HEK293 (cell line): ENCODE measurements at regions not wholly inside any gene's neighbourhood (a gene's known extent, or its start where the extent isn't known, plus 50 kb on each side); places are given as distances from the start of the nearest gene placed in this dataset.

Source experiments
- CTCF ChIA-PET: fragments of 350-600 bp; formaldehyde crosslinking; extraction: SDS; loops from one replicate; lab custom pipeline; 2021; ENCODE audit warnings: antibody characterized with exemption; lab: Yijun Ruan, JAX
- POLR2A ChIA-PET: fragments of 300-600 bp; formaldehyde crosslinking; extraction: SDS; loops from one replicate; lab custom pipeline; 2020; ENCODE audit warnings: antibody characterized with exemption, inconsistent platforms; lab: Yijun Ruan, JAX
- H3K27ac ChIP-seq: fragments of 200-500 bp; sonication (Bioruptor generic); 2 replicates; pipeline ENCODE4 v1.5.1; 2014; ENCODE audit warnings: low read depth, low read length, control low read depth, inconsistent platforms; ENCODE audit errors: extremely low read depth
- H3K36me3 ChIP-seq, 2 experiments: fragments of 200-500 bp in 1 of 2; sonication (Bioruptor generic) in 1 of 2; 1 replicate in 1 of 2; 2 replicates in 1 of 2; pipeline ENCODE4 v1.5.1; 2014 to 2017; ENCODE audit warnings: inconsistent platforms in 2 of 2, low read length in 2 of 2; ENCODE audit not compliant: control insufficient read depth in 2 of 2, insufficient read depth in 1 of 2
- H3K4me1 ChIP-seq: fragments of 200-500 bp; sonication (Bioruptor generic); 2 replicates; pipeline ENCODE4 v1.5.1; 2014; ENCODE audit warnings: mild to moderate bottlenecking, low read length, inconsistent platforms; ENCODE audit not compliant: control insufficient read depth, insufficient read depth
- H3K4me3 ChIP-seq: 2 replicates; pipeline ENCODE4 v1.5.1; 2011; ENCODE audit warnings: low read depth, mild to moderate bottlenecking, control low read depth, low read length, moderate library complexity
- H3K9me3 ChIP-seq: fragments of 200-500 bp; sonication (Bioruptor generic); 2 replicates; pipeline ENCODE4 v1.5.1; 2014; ENCODE audit warnings: low read depth, low read length, inconsistent platforms; ENCODE audit not compliant: control insufficient read depth, insufficient read depth
- IKZF3 ChIP-seq: fragments of 450-650 bp; IDR thresholded peaks from 2 replicates; pipeline ENCODE4 v1.5.0; 2018; ENCODE audit warnings: missing biosample characterization, mild to moderate bottlenecking, missing genetic modification characterization, moderate library complexity
- KLF1 ChIP-seq: fragments of 450-650 bp; formaldehyde crosslinking; IDR thresholded peaks from 2 replicates; pipeline ENCODE4 v1.5.1; 2016; ENCODE audit warnings: missing biosample characterization, missing genetic modification characterization
- KLF9 ChIP-seq: fragments of 450-650 bp; formaldehyde crosslinking; IDR thresholded peaks from 2 replicates; pipeline ENCODE4 v1.5.1; 2016; ENCODE audit warnings: missing biosample characterization, missing genetic modification characterization, low read depth
- TRIM28 ChIP-seq: IDR thresholded peaks from 2 replicates; pipeline ENCODE4 v1.6.1; 2011; ENCODE audit warnings: low read length, control low read depth, borderline replicate concordance
- ZFP3 ChIP-seq: fragments of 450-650 bp; formaldehyde crosslinking; IDR thresholded peaks from 2 replicates; pipeline ENCODE4 v1.5.1; 2016; ENCODE audit warnings: low read depth, missing biosample characterization, missing genetic modification characterization
- ZNF23 ChIP-seq: fragments of 450-650 bp; formaldehyde crosslinking; IDR thresholded peaks from 2 replicates; pipeline ENCODE4 v1.5.1; 2016; ENCODE audit warnings: missing biosample characterization, missing genetic modification characterization, borderline replicate concordance
- ZNF239 ChIP-seq: fragments of 450-650 bp; formaldehyde crosslinking; IDR thresholded peaks from 2 replicates; pipeline ENCODE4 v1.5.1; 2016; ENCODE audit warnings: missing biosample characterization, missing genetic modification characterization
- ZNF266 ChIP-seq: fragments of 450-650 bp; formaldehyde crosslinking; IDR thresholded peaks from 2 replicates; pipeline ENCODE4 v1.5.1; 2016; ENCODE audit warnings: missing biosample characterization, missing genetic modification characterization, low read depth
- ZNF292 ChIP-seq: fragments of 450-650 bp; formaldehyde crosslinking; IDR thresholded peaks from 2 replicates; pipeline ENCODE4 v1.5.1; 2016; ENCODE audit warnings: low read depth, missing biosample characterization, missing genetic modification characterization, borderline replicate concordance
- ZNF48 ChIP-seq: fragments of 450-650 bp; formaldehyde crosslinking; IDR thresholded peaks from 2 replicates; pipeline ENCODE4 v1.5.1; 2016; ENCODE audit warnings: missing biosample characterization, missing genetic modification characterization
- ZNF571 ChIP-seq: fragments of 450-650 bp; formaldehyde crosslinking; IDR thresholded peaks from 2 replicates; pipeline ENCODE4 v1.5.0; 2017; ENCODE audit warnings: missing biosample characterization, missing genetic modification characterization
- ZNF707 ChIP-seq: fragments of 450-650 bp; formaldehyde crosslinking; IDR thresholded peaks from 2 replicates; pipeline ENCODE4 v1.5.1; 2016; ENCODE audit warnings: missing biosample characterization, missing genetic modification characterization
- ZNF768 ChIP-seq: fragments of 450-650 bp; formaldehyde crosslinking; IDR thresholded peaks from 2 replicates; pipeline ENCODE4 v1.5.1; 2018; ENCODE audit warnings: missing biosample characterization, mild to moderate bottlenecking, missing genetic modification characterization
- ZNF837 ChIP-seq: fragments of 450-650 bp; formaldehyde crosslinking; IDR thresholded peaks from 2 replicates; pipeline ENCODE4 v1.5.1; 2016; ENCODE audit warnings: missing biosample characterization, missing genetic modification characterization
- TF ChIP-seq, protein P1 (sequence below): fragments of 450-650 bp; formaldehyde crosslinking; IDR thresholded peaks from 2 replicates; pipeline ENCODE4; 2016; ENCODE audit warnings: missing biosample characterization, missing genetic modification characterization
- TF ChIP-seq, protein P2 (sequence below): sonication (generic); formaldehyde crosslinking; IDR thresholded peaks from 2 replicates; pipeline ENCODE4 v1.8.1; 2022; ENCODE audit warnings: mild to moderate bottlenecking, moderate library complexity, missing genetic modification reagents
- TF ChIP-seq, protein P3 (sequence below): fragments of 450-650 bp; formaldehyde crosslinking; conservative IDR thresholded peaks from 2 replicates; pipeline ENCODE4 v1.5.1; 2016; ENCODE audit warnings: low read depth, missing biosample characterization, missing genetic modification characterization
- TF ChIP-seq, protein P4 (sequence below): fragments of 450-650 bp; formaldehyde crosslinking; IDR thresholded peaks from 2 replicates; pipeline ENCODE4 v1.5.1; 2017; ENCODE audit warnings: missing biosample characterization, missing genetic modification characterization
- TF ChIP-seq, protein P5 (sequence below): fragments of 450-650 bp; formaldehyde crosslinking; IDR thresholded peaks from 2 replicates; pipeline ENCODE4 v1.5.1; 2017; ENCODE audit warnings: missing biosample characterization, missing genetic modification characterization
- TF ChIP-seq, protein P6 (sequence below): fragments of 450-650 bp; formaldehyde crosslinking; IDR thresholded peaks from 2 replicates; pipeline ENCODE4 v1.5.1; 2016; ENCODE audit warnings: missing biosample characterization, missing genetic modification characterization

DNA sequence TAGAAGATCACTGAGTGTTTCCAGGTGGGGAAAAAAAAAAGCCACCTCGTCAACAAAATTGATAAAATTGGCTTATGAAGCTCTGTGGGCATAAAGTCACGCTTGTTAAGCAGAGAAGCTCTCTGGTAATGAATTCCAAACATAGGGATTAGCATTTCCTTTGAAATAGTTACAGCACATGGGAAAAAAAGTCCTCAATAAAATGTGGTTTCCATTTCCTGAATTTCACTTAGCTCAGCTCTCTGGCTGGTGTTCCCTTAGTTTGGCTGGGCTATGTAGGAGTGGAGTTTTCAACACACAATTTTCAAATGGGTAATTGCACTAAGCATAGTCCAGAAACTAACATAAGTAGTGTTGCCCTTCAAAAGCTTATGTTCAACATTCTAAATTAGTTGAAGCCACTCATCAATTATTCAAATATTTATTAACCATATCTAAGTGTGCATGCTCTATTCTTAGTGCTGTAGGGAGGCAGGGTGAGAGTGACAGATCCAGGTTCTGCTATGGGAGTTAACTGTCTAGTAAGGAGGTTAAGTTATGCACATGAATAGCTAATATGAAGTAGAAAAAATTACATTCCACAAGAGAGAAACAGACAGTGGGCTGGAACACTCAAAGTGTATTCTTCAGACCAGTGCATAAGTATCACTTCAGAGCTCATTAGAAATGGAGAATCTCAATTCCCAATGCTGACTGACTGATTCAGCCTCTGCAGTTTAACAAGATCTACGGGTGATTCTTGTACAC lies 445.7 kb downstream of the SMARCA1 start:
- CTCF ChIA-PET: no interaction called here
- H3K9me3 ChIP-seq: no peaks in the 10 kb centered on the region
- no peaks in the 10 kb centered on the region for H3K4me1 ChIP-seq
- H3K36me3 ChIP-seq: no peaks in the 10 kb centered on the region
- H3K4me3 ChIP-seq: no peak overlapping the region
- no peak overlapping the region for H3K27ac ChIP-seq
- TF ChIP-seq ZNF707 (tag by site-specific recombination) (no peak), KLF9 (tag by site-specific recombination) (no peak), ZNF571 (no peak), ZNF266 (tag by site-specific recombination) (no peak), ZNF48 (tag by site-specific recombination) (no peak), ZNF23 (tag by site-specific recombination) (no peak), ZNF239 (tag by site-specific recombination) (no peak)
- TF ChIP-seq, protein P1, sequence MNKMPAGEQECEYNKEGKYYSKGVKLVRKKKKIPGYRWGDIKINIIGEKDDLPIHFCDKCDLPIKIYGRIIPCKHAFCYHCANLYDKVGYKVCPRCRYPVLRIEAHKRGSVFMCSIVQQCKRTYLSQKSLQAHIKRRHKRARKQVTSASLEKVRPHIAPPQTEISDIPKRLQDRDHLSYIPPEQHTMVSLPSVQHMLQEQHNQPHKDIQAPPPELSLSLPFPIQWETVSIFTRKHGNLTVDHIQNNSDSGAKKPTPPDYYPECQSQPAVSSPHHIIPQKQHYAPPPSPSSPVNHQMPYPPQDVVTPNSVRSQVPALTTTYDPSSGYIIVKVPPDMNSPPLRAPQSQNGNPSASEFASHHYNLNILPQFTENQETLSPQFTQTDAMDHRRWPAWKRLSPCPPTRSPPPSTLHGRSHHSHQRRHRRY (tag by site-specific recombination): no peak
- TF ChIP-seq, protein P2, sequence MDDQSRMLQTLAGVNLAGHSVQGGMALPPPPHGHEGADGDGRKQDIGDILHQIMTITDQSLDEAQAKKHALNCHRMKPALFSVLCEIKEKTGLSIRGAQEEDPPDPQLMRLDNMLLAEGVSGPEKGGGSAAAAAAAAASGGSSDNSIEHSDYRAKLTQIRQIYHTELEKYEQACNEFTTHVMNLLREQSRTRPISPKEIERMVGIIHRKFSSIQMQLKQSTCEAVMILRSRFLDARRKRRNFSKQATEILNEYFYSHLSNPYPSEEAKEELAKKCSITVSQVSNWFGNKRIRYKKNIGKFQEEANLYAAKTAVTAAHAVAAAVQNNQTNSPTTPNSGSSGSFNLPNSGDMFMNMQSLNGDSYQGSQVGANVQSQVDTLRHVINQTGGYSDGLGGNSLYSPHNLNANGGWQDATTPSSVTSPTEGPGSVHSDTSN: no peak
- TF ChIP-seq, protein P3, sequence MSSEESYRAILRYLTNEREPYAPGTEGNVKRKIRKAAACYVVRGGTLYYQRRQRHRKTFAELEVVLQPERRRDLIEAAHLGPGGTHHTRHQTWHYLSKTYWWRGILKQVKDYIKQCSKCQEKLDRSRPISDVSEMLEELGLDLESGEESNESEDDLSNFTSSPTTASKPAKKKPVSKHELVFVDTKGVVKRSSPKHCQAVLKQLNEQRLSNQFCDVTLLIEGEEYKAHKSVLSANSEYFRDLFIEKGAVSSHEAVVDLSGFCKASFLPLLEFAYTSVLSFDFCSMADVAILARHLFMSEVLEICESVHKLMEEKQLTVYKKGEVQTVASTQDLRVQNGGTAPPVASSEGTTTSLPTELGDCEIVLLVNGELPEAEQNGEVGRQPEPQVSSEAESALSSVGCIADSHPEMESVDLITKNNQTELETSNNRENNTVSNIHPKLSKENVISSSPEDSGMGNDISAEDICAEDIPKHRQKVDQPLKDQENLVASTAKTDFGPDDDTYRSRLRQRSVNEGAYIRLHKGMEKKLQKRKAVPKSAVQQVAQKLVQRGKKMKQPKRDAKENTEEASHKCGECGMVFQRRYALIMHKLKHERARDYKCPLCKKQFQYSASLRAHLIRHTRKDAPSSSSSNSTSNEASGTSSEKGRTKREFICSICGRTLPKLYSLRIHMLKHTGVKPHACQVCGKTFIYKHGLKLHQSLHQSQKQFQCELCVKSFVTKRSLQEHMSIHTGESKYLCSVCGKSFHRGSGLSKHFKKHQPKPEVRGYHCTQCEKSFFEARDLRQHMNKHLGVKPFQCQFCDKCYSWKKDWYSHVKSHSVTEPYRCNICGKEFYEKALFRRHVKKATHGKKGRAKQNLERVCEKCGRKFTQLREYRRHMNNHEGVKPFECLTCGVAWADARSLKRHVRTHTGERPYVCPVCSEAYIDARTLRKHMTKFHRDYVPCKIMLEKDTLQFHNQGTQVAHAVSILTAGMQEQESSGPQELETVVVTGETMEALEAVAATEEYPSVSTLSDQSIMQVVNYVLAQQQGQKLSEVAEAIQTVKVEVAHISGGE (tag by site-specific recombination): no peak
- TF ChIP-seq, protein P4, sequence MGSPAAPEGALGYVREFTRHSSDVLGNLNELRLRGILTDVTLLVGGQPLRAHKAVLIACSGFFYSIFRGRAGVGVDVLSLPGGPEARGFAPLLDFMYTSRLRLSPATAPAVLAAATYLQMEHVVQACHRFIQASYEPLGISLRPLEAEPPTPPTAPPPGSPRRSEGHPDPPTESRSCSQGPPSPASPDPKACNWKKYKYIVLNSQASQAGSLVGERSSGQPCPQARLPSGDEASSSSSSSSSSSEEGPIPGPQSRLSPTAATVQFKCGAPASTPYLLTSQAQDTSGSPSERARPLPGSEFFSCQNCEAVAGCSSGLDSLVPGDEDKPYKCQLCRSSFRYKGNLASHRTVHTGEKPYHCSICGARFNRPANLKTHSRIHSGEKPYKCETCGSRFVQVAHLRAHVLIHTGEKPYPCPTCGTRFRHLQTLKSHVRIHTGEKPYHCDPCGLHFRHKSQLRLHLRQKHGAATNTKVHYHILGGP (tag by site-specific recombination): no peak
- TF ChIP-seq, protein P5, sequence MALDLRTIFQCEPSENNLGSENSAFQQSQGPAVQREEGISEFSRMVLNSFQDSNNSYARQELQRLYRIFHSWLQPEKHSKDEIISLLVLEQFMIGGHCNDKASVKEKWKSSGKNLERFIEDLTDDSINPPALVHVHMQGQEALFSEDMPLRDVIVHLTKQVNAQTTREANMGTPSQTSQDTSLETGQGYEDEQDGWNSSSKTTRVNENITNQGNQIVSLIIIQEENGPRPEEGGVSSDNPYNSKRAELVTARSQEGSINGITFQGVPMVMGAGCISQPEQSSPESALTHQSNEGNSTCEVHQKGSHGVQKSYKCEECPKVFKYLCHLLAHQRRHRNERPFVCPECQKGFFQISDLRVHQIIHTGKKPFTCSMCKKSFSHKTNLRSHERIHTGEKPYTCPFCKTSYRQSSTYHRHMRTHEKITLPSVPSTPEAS: no peak
- TF ChIP-seq, protein P6, sequence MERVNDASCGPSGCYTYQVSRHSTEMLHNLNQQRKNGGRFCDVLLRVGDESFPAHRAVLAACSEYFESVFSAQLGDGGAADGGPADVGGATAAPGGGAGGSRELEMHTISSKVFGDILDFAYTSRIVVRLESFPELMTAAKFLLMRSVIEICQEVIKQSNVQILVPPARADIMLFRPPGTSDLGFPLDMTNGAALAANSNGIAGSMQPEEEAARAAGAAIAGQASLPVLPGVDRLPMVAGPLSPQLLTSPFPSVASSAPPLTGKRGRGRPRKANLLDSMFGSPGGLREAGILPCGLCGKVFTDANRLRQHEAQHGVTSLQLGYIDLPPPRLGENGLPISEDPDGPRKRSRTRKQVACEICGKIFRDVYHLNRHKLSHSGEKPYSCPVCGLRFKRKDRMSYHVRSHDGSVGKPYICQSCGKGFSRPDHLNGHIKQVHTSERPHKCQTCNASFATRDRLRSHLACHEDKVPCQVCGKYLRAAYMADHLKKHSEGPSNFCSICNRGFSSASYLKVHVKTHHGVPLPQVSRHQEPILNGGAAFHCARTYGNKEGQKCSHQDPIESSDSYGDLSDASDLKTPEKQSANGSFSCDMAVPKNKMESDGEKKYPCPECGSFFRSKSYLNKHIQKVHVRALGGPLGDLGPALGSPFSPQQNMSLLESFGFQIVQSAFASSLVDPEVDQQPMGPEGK: no peak
- POLR2A ChIA-PET: no interaction called here

DNA sequence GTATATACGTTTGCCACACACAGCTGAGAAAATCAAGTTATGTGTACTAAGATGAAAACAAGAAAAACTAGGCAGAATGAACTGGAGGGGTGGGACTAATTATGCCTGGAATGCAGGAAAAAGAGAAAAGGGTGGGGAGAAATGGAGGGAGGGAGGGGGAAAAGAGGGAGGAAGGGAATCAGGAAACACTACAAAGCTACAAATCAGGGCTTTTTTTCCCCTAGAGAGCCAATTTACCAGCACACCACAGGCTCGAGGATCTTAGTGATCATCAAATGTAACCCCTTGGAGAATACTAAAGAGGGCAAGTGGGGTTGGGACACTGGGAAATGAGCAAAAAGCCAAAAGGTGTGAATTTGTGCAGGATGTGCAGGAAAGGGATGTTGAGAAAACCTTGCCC lies 451.9 kb downstream of the SMARCA1 start:
- CTCF ChIA-PET: no interaction called here
- H3K4me1 ChIP-seq: no peaks in the 10 kb centered on the region

More for the DNA sequence above, 451.9 kb downstream of the SMARCA1 start:
- POLR2A ChIA-PET: no interaction called here
- Histone ChIP-seq H3K4me3 (no peak overlapping the region), H3K27ac (no peak overlapping the region), H3K36me3 (no peaks in the 10 kb centered on the region), H3K9me3 (no peaks in the 10 kb centered on the region)
- no peak for TF ChIP-seq KLF1 (tag by site-specific recombination)
- no peak for TF ChIP-seq ZNF292 (tag by site-specific recombination)
- TF ChIP-seq ZNF837 (tag by site-specific recombination): no peak
- no peak for TF ChIP-seq ZNF768 (tag by site-specific recombination)
- no peak for TF ChIP-seq ZFP3
- TF ChIP-seq IKZF3 (tag by site-specific recombination): no peak
- TF ChIP-seq TRIM28: no peak
